HepG2 (cell line): ENCODE measurements at regions not wholly inside any gene's neighbourhood (a gene's known extent, or its start where the extent isn't known, plus 50 kb on each side); places are given as distances from the start of the nearest gene placed in this dataset.

Experiments used
- HNRNPL ChIP-seq: fragments of 200-400 bp; formaldehyde crosslinking; IDR thresholded peaks from 2 replicates; pipeline ENCODE4 v1.6.1; 2017; ENCODE audit warnings: mild to moderate bottlenecking, low read depth, low read length
- KDM2A ChIP-seq: sonication (generic); formaldehyde crosslinking; IDR thresholded peaks from 2 replicates; pipeline ENCODE4 v1.4.0; 2020; ENCODE audit warnings: low read depth, missing genetic modification reagents, borderline replicate concordance
- POLR2AphosphoS5 ChIP-seq: IDR thresholded peaks from 2 replicates; pipeline ENCODE4 v1.6.1; 2012; ENCODE audit warnings: low read depth, low read length
- SAP130 ChIP-seq: IDR thresholded peaks from 2 replicates; pipeline ENCODE4 v1.6.1; 2016; ENCODE audit warnings: low read depth
- SUZ12 ChIP-seq: fragments of 150-350 bp; IDR thresholded peaks from 2 replicates; pipeline ENCODE4 v1.6.1; 2014; ENCODE audit warnings: low read depth, low read length
- TF ChIP-seq, protein P1 (sequence below): sonication (generic); formaldehyde crosslinking; IDR thresholded peaks from 2 replicates; pipeline ENCODE4 v1.8.0; 2022; ENCODE audit warnings: mild to moderate bottlenecking, missing genetic modification reagents
- TF ChIP-seq, protein P2 (sequence below): sonication (generic); formaldehyde crosslinking; IDR thresholded peaks from 2 replicates; pipeline ENCODE4 v1.5.0; 2020; ENCODE audit warnings: mild to moderate bottlenecking, missing genetic modification reagents, moderate library complexity
- TF ChIP-seq, protein P3 (sequence below): sonication (generic); formaldehyde crosslinking; IDR thresholded peaks from 2 replicates; pipeline ENCODE4 v1.8.0; 2022; ENCODE audit warnings: mild to moderate bottlenecking, missing genetic modification reagents, moderate library complexity
- TF ChIP-seq, protein P4 (sequence below): sonication (generic); formaldehyde crosslinking; IDR thresholded peaks from 2 replicates; pipeline ENCODE4 v1.8.0; 2022; ENCODE audit warnings: missing genetic modification reagents, mild to moderate bottlenecking, borderline replicate concordance

DNA sequence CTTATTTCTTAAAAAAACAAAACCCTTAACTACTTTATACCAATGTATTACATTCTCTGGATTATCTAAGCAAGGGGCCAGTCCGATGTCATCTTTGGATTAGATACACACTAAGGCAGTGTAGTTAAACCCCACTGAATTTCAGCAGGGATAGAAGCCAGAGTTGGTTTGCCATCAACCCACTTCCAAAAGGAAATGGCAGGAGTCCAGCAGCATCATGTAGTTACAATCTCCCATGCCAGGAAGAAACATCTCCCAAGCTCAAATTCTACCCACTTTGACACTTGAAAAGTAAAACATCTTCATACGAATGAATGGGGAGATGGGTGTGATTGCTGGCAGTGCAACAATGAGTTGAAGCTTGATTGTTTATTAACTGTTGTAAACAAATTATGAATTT, 203.5 kb upstream of the PLXNC1 start:
- TF ChIP-seq, protein P1, sequence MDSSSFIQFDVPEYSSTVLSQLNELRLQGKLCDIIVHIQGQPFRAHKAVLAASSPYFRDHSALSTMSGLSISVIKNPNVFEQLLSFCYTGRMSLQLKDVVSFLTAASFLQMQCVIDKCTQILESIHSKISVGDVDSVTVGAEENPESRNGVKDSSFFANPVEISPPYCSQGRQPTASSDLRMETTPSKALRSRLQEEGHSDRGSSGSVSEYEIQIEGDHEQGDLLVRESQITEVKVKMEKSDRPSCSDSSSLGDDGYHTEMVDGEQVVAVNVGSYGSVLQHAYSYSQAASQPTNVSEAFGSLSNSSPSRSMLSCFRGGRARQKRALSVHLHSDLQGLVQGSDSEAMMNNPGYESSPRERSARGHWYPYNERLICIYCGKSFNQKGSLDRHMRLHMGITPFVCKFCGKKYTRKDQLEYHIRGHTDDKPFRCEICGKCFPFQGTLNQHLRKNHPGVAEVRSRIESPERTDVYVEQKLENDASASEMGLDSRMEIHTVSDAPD (CRISPR knock-in tag) = no peak
- TF ChIP-seq POLR2AphosphoS5 (no peak), HNRNPL (no peak), SUZ12 (no peak), SAP130 (CRISPR knock-in tag) (no peak), KDM2A (no peak)
- TF ChIP-seq, protein P2, sequence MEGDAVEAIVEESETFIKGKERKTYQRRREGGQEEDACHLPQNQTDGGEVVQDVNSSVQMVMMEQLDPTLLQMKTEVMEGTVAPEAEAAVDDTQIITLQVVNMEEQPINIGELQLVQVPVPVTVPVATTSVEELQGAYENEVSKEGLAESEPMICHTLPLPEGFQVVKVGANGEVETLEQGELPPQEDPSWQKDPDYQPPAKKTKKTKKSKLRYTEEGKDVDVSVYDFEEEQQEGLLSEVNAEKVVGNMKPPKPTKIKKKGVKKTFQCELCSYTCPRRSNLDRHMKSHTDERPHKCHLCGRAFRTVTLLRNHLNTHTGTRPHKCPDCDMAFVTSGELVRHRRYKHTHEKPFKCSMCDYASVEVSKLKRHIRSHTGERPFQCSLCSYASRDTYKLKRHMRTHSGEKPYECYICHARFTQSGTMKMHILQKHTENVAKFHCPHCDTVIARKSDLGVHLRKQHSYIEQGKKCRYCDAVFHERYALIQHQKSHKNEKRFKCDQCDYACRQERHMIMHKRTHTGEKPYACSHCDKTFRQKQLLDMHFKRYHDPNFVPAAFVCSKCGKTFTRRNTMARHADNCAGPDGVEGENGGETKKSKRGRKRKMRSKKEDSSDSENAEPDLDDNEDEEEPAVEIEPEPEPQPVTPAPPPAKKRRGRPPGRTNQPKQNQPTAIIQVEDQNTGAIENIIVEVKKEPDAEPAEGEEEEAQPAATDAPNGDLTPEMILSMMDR = no peak
- TF ChIP-seq, protein P3, sequence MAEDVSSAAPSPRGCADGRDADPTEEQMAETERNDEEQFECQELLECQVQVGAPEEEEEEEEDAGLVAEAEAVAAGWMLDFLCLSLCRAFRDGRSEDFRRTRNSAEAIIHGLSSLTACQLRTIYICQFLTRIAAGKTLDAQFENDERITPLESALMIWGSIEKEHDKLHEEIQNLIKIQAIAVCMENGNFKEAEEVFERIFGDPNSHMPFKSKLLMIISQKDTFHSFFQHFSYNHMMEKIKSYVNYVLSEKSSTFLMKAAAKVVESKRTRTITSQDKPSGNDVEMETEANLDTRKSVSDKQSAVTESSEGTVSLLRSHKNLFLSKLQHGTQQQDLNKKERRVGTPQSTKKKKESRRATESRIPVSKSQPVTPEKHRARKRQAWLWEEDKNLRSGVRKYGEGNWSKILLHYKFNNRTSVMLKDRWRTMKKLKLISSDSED (CRISPR knock-in tag) = no peak
- TF ChIP-seq, protein P4, sequence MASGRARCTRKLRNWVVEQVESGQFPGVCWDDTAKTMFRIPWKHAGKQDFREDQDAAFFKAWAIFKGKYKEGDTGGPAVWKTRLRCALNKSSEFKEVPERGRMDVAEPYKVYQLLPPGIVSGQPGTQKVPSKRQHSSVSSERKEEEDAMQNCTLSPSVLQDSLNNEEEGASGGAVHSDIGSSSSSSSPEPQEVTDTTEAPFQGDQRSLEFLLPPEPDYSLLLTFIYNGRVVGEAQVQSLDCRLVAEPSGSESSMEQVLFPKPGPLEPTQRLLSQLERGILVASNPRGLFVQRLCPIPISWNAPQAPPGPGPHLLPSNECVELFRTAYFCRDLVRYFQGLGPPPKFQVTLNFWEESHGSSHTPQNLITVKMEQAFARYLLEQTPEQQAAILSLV (CRISPR knock-in tag) = no peak
